HG03039 (cell line): ENCODE measurements at regions not wholly inside any gene's neighbourhood (a gene's known extent, or its start where the extent isn't known, plus 50 kb on each side); places are given as distances from the start of the nearest gene placed in this dataset.

Experiments
- ATAC-seq: cut with Tn5 transposase; IDR thresholded peaks from one replicate; pipeline ENCODE4 v1.9.1; 2021; ENCODE audit warnings: mild to moderate bottlenecking, moderate library complexity; ENCODE audit not compliant: unreplicated experiment

- no peak for ATAC-seq
These were observed 126.2 kb upstream of the SSTR4 start for GRCh38 chr20:22908944-22909343.

DNA sequence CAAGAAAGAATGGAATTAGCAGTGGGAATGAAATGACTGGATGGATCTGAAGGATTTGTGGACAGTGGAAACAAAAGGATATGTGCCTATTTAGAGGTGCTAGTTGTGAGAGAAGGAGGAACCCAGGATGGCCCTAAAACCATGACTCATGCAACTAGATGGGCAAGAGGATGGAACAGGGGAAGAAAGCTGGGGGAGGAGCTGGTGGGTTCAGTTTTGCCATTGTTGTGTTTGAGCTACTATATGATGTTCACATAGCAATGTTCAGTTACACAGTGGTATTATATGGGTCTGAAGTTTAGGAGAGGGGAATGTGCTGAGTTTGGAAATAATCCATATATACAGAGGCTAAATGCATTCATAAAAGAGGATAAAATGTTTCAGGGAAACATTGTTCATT, 125.7 kb upstream of the SSTR4 start:
- ATAC-seq, result no peak

- ATAC-seq, result no peak
These were observed 124.7 kb upstream of the SSTR4 start for GRCh38 chr20:22910287-22910852.

GRCh38 chr20:22914291-22914690, 120.8 kb upstream of the SSTR4 start:
- ATAC-seq, result no peak

DNA sequence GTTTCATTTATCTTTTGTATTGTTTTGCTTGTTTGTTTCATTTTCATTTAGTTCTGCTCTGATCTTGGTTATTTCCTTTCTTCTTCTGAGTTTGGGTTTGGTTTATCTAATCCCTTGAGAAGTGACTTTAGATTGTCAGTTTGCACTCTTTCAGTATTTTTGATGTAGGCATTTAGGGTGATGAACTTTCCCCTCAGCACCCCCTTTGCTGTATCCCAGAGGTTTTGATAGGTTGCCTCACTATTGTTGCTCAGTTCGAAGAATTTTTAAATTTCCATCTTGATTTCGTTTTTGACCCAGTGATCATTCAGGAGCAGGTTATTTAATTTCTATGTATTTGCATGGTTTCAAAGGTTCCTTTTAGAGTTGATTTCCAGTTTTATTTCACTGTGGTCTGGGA, 119.6 kb upstream of the SSTR4 start:
- no peak for ATAC-seq

DNA sequence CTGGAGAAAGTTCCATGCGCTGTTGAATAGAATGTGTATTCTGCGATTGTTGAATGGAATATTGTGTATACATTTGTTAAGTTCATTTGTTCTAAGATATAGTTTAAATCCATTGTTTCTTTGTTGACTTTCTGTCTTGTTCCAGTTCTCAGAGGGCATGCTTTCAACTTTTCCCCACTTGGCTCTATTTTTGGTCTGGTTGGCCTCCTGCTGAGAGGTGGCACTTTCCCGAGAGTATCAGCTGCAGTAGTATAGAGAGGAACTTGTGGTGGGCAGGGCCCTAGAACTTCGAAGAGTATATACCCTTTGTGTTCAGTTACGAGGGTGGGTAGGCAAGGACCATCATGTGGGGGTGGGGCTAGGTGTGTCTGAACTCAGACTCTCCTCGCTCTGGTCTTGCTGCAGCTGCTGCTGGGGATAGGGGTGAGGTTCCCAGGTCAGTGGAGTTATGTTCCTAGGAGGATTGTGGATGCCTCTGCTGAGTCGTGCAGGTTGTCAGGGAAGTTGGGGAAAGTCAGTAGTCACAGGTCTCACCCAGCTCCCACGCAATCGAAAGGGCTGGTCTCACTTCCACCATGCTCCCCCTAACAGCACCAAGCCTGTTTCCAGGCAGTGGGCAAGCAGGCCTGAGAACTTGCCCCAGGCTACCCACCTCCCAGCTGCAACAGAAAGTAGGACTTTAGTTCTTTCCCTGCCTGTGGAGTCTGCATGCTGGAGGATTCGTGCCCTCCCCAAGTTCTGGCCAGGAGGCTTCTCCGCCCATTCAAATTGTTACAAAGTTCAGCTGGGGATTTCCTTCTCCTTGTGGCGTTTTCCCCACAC, 118.9 kb upstream of the SSTR4 start:
- no peak for ATAC-seq

DNA sequence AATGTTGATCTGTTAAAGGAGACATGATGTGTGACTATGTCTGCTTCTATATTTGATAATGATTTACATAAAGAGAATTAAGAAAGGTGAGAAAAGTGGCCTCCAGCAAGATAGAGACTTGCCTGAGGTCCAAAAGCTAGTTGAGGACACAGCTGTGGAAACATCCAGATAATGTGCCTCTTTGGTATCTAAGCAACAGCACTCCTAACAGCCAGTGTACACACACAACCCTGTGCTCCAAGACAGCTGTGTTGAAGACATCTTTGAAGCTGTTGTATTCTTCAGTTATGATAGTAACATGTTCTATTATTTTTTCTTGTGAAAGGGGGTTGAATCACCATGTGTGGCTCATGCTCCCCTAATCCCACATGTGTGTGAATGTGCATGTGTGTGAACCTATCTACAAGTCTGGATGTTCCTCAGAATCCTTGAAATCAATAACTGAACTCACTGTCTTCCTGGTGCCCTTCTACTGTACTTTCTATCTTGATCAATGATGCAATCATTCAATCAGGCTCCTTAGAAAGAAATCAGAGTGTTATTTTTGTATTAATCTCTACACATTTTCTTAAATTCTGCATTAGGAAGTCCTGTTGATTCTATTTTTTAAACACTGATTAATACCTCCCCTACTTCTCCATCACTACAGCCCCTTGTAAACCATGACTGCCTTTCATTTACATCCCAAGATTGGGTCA, 116.7 kb upstream of the SSTR4 start:
- no peak for ATAC-seq

DNA sequence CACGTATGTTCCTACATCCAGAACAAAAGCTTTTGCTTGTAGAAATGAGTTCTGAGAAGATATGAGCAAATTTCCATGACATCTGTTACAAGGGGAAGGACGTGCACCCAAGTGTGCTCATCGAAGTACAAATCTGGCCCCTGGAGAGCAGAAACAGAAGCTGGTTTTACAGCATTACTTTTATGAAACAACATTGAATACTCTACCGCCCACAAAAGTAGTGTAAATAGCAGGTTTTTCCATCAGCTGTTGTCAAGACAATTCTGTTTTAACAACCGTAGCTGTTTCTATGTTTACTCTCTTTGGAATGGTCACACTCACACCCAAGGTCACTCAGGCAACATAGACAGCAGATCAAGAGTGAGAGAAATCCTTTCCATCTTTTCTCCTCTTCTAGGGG, 114.2 kb upstream of the SSTR4 start:
- ATAC-seq, result no peak

GRCh38 chr20:22921595-22922421, 113.3 kb upstream of the SSTR4 start:
- no peak for ATAC-seq

DNA sequence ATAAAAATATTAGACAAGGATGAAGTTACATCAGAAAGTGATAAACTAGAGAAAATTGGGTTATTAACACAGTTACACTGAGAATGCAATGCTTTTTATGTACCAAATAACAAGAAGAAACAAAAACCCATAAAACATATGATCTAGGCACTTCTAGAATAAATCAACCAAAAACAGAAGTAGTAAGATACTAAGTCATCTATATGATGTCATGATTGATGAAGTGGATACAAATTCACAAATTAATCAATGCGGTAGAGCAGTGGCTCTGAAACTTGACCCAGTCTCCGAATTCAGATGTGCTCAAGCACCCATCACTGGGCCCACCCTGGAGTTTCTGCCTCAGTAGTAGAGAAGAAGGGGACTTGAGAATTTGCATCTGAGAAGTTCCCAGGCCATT, 112.1 kb upstream of the SSTR4 start:
- ATAC-seq, result no peak

GRCh38 chr20:22924046-22924737, 110.9 kb upstream of the SSTR4 start:
- no peak for ATAC-seq

- ATAC-seq, result no peak
These were observed 110.0 kb upstream of the SSTR4 start for GRCh38 chr20:22924949-22925612.

DNA sequence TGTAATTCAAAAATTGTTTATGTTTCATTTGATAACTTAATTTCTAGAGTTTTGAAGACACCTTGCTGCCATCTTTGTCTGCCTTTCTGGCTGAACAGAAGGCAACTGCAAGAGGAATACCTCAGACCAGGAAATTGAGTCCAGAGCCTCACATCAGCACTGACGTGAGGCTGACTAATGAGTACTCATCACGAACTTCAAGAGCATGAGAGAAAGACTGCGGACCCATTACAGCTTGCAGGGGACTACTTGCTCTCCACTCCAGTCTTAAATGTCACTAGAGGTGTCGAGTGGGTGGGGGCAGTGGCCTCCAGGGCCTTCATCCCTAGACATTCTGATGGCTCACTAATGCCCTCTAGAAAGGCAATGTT, 109.5 kb upstream of the SSTR4 start:
- ATAC-seq, result no peak

GRCh38 chr20:22927537-22927936, 107.6 kb upstream of the SSTR4 start:
- no peak for ATAC-seq

GRCh38 chr20:22928679-22929078, 106.4 kb upstream of the SSTR4 start:
- ATAC-seq, result no peak

DNA sequence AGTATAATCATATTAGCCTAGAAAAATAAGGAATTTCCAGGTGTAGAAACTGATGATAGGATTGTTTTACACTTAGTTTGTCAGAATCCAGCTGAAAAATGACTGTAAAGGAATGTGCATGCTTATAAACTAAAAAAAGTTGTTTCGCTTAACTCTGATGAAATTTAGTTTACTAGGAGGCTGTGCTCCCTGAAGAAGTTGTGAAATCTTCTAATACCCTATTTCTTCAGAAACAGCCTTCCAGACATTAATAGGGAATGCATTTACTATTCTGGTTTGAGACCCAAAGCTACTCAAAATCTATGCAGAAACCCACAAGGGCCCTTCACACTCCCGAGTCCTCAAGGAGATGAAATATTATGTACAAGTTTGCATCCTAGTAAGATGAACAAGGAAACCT, 105.5 kb upstream of the SSTR4 start:
- no peak for ATAC-seq

DNA sequence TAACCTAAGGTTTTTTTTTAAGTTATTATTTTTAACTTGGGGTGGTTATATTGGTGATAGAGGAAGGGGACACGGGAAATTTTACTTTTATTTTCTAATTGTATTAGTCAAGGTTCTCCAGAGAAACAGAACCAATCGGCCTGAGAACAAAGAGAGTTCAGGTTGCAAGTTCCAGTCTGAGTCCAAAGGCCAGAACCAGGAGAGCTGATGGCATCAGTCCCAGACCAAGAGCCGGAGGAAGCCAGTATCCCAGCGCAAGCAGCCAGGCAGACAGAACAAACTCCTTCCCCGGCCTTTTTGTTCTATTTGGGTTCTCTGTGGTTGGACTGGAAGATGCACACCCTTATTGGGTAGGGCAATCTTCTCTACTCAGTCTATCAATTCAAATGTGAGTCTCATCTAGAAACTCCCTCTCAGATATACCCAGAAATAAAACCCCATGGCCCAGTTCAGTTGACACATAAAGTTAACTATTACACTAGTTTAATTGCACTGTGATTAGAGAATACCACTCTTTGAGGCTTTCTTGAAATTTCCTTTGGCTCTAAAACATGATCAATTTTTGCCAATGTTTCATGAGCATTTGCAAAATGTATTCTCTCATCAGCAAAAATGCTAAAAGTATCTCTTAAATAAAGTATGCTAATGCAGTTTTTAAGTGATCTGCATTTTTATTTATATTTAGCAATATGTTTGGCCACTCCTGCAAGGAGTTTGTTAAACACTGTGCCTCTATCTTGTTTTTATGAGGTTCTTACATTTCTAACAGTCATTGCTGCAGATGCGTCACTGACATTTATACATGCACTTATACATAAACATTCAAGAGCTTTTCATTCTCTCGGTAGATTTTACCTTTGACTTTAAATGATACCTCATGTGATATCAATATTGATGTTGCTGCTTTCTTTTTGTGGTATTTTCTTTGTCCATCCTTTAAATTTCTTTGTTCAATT, 103.2 kb upstream of the SSTR4 start:
- no peak for ATAC-seq

DNA sequence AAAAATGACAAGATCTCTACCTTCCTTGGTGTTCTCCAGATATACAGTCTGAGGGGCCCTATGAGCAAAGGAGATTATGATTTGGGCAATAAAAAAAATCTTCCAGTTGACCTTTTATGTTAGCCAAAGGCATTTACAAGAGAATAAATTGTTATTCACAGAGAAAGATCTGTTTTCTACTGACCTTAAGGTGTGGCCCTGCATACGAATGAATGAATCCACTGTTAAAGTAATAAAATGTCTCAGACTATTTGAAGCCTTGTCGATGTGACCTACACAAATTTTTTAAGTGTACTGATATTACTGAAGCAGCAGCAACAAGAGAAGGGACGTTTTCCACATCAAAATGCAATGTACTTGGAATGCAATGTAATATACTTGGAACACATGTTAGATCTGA, 95.9 kb upstream of the SSTR4 start:
- ATAC-seq, result no peak

GRCh38 chr20:22940350-22940749, 94.8 kb upstream of the SSTR4 start:
- no peak for ATAC-seq
